ENCODE measurements at regions not wholly inside any gene's neighbourhood (a gene's known extent, or its start where the extent isn't known, plus 50 kb on each side); places are given as distances from the start of the nearest gene placed in this dataset.
"Not testable (repeated sequence)": the region's sequence is repeated elsewhere in the genome, so short reads cannot be mapped to it uniquely, and the experiment has no call there.

DNA sequence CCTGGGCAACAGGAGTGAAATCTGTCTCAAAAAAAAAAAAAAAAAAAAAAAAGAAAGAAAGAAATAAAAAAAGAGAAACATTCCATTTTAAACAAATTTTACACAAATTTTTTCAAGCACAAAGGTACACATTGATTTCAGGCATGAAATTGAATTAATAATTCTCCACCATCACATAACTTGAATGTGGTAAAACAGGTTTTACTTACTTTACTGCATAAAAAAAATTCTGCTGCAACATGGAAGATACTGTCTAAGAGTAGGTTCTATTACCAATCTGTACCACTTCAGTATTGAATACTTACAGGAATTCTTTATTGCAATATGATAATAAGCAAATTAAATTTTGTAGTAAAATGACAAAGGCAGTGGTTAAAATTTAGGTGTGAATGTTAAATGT is 271.6 kb upstream of the ARSJ start:
- DNase-seq: peak in 1 of 2 experiments; percentile 19

DNA sequence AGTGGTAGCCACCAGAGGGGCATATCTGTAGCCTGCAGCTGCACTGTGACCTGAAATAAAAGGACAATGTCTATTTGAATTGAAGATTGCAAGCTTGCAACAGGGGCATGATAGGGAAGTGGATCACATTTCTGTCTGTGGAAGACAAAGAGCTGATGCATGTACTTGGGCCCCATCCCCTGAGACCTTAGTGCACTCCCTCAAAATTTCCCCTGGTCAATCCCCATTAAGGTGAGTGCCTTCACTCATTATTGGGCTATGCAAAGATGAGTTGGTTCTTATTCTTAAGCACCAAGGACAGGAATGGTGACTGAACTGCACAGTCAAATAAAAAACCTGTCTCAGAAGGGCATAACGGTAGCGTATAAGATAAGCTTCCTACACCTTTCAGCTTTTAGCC is 273.1 kb upstream of the ARSJ start:
- no peak for DNase-seq

DNA sequence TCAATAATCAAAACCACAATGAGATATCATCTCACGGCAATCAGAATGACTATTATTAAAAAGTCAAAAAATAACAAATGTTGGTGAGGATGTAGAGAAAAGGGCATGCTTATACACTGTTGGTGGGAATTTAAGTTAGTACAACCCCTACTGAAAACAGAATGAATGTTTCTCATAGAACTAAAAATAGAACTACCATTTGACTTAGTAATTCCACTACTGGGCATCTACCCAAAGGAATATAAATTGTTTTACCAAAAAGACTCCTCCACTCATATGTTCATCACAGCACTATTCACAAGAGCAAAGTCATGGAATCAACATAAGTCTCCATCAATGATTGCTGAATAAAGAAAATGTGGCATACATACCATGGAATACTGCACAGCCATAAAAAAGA is 278.1 kb upstream of the ARSJ start:
- DNase-seq: no peak

DNA sequence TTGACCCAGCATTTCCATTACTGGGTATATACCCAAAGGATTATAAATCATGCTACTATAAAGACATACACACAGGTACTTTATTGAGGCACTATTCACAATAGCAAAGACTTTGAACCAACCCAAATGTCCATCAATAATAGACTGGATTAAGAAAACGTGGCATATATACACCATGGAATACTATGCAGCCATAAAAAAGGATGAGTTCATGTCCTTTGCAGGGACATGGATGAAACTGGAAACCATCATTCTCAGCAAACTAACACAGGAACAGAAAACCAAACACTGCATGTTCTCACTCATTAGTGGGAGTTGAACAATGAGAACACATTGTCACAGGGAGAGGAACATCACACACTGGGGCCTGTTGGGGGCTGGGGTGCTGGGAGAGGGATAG is 283.0 kb upstream of the ARSJ start:
- DNase-seq: not testable (repeated sequence)

DNA sequence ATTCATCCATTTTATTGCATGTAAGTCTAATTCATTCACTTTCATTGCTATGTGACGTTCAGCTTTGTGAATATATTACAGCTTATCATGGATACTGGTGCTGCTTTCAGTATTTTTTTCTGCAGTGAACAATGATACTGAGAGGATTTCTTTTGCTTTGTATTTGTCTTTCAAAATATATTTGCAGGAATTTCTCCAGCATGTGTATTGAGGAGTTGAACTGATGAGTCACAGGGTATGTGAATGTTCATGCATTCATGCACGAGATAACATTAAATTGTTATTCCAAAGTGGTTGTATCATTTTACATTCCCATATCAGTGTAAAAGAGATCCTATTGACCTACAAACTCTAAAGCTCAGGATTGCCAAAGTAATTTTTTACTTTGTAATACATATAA is 283.8 kb upstream of the ARSJ start:
- DNase-seq: no peak

DNA sequence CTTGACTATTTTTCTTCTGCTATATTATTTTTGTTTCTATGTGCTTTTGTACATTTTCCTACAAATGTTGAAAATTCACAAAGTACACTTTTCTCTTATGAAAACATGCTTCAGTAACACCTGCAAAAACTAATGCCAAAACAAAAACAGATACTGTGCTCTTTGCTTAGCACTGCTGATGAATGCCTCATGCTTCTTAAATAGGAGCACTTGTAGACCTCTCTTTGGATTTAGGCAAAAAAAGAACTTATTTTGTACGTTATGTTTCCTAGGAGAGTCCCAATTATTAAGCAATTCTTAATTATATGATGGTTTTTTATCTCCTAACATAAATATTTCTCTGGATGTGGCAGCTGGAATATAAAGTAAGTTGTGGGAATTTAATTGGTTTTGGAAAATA is 285.0 kb upstream of the ARSJ start:
- no peak for DNase-seq

DNA sequence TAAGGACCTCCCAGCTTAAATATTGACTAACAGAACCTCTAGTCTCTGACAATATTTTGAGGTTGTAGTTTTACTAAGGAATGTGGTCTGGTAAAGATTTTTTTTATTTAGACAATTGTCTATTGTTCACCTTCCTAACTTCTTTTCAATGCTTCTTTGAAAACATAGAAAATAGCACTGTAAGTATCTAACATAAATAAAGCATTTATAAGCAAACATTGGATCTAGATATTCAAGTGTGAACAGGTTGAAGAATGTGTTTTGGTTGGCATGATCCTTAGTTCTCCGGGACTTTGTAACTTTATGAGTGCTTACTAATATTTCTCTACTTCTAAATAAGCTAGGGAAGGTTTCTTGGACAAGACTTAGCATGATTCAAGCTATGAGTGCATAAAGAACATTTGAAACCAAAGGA is 285.4 kb upstream of the ARSJ start:
- DNase-seq: no peak

DNA sequence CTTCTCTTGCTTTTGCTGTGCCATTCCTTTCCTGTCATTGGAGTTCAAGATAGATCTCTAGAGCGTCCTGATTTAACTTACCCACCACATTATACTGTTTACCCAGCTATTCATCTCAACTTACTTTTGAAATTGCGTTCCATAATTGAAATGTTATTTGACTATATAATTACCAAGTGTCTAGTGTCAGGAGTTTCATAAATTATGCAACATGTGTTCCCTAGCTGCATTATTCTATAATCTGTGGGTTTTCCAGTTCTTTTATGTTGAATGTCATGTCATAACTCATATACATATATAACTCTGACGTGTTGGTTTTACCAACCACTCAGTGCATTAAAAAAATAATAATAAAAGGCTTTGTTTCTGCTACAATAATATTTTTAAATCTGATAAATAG is 285.9 kb upstream of the ARSJ start:
- no peak for DNase-seq

DNA sequence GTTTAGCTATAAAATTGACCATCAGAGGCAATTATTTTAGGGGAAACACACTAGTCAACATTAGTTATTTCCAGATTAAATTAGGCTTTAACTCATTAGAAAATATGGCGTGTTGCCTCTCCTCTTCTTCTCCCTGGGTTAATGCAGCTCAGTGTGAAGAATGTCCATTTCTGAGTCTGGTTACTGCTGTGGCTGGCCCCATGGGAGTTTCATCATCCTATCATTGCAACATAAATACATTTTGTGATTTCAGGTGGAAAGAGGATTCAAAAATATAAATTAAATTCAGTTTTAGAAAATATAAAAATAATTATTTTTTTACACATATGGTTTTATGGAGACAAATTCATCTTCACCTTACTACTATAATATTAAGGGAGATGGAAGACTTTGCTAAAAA is 288.5 kb upstream of the ARSJ start:
- DNase-seq: no peak

DNA sequence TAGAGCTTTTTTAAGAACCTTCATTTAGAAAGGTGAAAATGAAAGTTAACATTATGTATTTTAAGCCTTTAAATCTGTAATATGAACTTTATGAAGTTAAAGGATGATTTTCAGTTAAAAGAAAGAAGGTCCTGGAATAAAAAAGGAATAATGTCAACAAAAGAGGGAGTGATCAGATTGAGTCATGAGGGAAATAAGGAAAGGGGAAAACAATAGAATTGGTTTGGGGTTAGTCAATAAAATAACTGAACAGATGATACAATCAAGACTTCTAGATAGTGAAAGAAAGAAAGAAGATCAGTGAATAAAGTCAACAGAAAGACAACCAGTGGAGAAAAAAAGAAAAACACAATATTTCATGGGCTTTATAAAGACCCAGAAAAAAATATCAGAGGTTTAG is 291.6 kb upstream of the ARSJ start:
- no peak for DNase-seq

DNA sequence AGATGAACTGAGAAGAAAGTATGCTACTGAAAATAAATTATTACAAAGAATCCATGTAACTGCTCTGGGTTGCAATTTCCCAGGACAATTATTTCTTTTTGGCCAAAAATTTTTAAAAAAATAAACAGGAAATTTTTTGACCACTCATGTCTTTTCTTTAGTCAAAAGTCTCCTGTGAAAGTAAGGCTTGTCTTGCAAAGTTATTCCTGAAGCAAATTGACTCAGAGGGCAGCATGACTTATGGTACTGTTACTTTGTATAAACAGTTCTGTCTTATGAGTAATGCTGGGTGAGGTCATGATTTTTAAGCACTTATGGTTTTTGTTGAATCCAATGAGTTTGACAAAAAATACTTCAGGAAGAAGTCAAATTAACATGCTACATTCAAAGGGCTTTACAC is 292.8 kb upstream of the ARSJ start:
- no peak for DNase-seq

DNA sequence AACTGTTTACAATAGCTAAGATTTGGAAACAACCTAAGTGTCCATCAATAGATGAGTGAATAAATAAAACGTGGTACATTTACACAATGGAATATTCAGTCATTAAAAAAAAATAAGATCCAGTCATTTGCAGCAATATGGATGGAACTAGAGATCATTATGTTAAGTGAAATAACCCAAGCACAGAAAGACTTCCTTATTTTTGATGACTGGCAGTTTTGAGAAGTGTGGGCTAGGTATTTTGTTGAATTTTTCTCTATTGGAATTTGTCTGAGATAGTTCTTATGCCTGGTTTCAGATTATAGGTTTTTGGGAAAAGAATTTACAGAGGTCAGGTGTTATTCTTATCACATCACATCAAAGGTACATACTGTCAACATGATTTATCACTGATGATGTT is 293.8 kb upstream of the ARSJ start:
- no peak for DNase-seq

DNA sequence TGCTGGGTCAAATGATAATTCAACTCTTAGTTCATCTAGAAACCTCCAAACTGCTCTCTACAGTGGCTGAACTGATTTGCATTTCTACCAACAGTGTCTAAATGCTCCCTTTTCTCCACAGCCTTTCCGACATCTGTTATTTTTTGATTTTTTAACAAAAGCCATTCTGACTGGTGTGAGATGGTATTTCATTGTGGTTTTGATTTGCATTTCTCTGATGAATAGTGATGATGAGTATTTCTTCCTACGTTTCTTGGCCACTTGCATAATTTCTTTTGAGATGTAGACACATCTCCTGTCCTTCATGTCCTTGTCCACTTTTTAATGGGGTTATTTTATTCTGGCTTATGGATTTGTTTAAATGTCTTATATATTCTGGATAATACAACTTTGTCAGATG is 298.2 kb upstream of the ARSJ start:
- DNase-seq: no peak

DNA sequence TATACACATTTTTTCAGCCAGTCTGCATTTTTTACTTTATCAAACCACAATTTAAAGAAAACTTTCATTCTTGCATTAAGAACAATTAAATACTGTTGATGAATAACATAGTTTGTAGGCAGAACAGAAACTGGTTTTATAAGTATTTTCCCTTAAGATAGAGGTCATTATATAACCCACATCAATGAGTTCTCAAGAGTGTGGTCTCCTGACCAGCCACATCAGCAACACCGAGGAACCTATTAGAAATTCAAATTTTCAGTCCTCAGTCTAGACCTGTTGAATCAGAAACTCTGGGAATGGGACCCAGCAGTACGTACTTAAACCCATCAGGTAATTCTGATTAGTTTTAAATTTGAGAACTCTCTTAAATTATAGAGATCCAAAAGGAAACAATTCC is 299.6 kb upstream of the ARSJ start:
- DNase-seq: no peak

DNA sequence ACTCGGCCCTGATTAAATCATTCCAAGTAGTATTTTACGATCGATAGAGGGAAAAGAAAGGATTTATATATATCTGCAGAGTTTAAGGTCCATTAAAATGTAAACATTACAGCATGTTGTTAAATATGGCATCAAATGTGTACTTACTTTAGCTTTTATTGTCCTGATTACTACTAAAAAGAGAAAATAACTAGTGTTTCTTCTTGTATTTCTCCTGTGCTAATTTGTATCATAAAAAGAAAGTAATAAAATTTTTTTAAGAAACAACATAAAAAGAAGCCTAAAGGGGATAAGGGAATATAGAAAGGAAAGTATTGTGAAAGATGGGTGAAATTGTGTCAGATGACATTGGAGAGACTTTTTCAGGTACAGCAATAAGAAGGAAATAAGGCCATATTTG is 300.3 kb upstream of the ARSJ start:
- no peak for DNase-seq

DNA sequence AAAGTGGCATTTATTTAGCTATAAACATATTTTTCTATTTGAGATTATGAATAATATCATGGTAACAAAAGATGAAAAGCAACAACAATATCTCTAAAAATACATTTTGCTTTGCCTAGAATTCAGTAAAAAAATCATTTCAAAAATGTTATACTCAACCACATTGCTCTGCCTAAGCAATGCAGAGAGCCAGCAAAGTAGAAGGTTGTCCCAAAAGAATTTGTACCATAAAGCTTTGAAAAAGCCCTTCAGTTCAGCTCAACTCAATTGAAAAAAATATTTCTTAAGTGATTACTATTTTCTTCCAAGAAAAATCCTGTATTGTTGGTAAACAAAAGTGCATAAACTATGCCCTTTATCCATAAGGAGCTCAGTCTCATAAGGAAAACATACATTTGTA is 301.2 kb upstream of the ARSJ start:
- DNase-seq: no peak

DNA sequence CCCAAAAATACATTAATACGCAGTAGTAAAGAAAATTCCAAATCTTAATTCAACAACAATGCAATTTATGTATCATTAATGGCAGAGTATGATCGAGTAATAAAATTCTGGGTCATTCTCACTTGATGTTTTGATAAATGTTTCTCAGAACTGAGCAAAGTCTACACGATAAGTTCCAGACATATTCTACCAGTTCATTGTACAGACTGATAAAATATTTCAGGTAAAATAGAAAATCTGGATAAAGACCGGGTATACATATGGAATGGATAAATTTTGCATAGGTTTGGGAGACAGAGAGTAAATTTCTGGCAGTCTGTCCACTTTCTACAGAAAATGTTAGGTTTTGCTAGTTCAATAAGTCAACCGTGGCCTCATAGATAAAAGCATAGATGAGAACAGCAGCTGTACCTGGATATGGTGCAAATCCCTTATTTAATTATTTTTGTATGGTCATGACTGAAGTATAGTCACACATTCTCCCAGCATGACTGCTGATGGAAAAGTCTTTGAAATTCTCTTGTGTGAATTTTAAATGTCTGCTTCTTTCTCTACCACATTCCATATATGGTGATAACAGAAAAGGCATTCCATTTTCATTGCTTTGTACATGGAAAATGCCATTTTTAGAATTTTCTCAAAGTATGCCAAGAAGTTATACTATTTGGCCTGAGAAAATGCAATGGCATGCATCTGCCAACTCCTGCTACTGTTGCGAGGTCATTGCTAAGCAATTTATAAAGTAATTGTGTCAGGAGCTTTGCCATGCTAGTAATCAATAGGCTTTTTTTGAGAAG is 301.9 kb upstream of the ARSJ start:
- no peak for DNase-seq

DNA sequence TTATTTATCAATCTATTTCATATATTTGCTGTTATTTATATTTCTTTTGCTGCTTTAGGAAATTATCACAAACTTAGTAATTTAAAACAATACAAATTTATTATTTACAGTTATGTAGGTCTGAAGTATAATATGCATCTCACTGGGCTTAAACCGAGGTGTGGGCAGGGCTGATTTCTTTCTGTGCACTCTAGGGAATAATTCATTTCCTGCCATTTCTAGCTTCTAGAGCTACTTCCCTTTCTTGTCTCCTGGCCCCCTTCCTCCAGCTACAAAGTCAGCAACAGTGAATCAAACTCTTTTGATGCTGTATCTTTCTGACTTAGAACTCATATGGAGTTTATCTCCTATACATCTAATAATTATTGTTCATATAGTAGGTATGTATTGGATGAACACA is 303.5 kb upstream of the ARSJ start:
- DNase-seq: no peak

DNA sequence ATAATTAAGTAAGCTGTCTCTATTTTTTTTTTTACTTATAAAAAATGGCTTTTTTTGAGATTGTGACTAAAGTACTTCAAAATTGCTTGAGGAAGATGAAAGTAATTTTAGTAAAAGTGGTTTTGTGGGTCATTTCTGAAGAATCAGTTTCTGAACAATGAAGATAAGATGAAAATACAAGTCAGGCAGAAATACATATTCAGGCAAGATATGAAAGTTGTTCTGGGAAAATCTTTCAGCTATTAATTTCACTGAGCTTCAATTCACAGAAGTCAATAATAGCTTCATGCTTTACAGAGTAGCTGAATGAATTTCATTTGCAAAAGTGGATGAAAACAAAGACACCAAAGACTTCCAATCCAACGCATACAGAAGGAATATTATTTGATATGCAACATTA is 305.2 kb upstream of the ARSJ start:
- no peak for DNase-seq

DNA sequence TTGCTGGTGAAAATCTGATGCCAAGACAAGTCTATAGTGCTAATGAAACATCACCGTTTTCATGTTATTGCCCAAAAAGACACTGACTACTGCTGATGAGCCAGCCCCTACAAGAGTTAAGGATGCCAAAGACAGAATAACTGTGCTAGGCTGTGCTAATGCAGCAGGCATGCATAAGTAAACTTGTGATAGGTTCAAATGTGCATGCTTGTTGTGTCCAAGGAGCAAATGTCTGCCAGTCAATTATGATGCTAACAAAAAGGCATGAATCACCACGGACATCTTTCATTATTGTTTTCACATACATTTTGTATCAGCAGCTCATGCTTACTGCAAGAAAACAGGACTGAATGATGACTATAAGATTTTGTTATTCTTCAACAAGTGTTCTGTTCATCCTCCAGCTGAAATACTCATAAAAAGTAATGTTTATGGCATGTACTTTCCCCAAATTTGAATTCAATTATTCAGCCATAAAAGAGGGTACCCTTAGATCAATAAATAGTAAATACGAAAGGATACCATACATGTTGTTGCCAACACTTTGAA is 306.9 kb upstream of the ARSJ start:
- no peak for DNase-seq

DNA sequence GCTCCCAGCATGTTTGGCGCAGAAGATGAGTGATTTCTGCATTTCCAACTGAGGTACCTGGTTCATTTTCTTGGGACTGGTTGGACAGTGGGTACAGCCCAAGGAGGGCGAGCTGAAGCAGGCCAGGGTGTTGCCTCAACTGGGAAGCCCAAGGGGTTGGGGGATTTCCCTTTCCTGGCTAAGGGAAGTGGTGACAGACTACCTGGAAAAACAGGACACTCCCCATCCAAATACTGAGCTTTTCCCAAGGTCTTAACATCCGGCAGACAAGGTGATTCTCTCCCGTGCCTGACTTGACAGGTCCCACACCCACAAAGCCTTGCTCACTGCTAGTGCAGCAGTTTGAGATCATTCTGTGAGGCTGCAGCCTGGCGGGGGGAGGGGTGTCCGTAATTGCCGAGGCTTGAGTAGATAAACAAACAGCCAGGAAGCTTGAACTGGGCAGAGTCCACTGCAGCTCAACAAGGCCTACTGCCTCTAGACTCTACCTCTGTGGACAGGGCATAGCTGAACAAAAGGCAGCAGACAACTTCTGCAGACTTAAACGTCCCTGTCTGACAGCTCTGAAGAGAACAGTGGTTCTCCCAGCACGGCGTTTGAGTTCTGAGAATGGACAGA is 307.7 kb upstream of the ARSJ start:
- peak in 1 of 2 experiments; percentile 18 for DNase-seq

DNA sequence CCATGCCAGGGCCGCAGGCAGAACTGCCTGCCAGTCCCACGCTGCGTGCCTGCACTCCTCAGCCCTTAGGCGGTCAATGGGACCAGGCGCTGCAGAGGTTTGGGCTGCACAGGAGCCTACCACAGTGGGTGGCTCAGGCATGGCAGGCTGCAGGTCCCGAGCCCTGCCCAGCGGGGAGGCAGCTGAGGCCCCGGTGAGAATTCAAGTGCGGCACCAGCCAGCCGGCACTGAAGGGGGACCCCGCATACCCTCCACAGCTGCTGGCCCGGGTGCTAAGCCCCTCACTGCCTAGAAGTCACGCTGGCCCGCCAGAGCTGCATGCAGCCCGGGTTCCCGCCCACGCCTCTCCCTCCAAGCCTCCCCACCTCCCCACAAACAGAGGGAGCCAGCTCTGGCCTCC is 302.5 kb upstream of the UGT8 start:
- no peak for DNase-seq

DNA sequence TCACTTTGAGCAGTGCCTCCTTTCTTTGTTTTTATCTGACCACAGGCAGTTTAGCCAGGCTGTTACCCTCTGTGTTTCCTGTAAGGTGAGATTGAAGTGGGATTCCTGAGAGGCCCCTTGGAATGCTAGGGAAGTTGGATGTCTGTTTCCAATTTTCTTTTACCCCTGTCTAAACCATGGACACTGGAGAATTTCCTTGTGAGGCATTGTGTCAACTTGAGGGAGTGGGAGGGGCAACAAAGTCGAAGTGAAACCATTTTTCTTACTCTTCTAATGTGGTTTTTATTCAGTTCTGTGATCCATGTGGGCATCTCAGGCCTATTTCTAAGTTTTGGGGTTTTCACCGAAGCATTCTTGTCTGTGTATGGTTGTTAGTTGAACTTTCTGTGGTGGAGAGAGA is 296.1 kb upstream of the UGT8 start:
- DNase-seq: no peak

DNA sequence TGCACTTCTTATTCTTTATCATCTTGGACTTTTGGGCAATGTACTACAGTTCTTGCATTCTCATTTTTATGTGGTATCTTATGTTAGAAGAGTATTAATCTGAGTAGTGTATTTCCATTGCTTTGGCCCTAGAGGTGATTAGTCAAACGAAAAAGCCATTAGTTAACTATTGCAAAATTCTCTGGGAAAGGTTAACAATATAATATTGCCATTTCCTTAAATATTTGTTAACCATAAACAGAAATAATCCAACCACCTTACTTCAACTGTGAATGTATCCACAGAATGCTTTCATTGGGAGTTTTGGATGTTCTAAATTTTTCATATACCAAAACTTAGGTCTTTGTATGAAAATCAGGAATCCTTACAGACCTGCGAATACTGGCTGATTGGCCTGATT is 294.6 kb upstream of the UGT8 start:
- no peak for DNase-seq

DNA sequence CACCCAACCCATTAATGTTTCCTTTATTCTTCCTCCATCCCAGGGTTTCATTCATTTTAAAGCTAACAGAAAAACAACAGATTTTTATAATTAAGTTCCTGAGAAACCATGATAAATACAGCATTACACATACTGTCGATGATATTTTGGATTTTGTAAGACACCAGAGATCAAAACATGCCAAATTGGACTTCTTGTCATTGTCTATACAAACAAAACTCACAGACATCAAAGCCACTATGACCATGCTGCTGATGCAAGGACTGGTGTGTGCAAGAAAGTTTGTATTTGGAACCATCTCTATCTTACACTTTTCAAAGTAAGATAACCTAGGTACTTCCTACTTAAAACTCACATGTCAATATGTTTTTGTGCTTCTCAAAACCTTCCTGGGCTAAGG is 294.0 kb upstream of the UGT8 start:
- DNase-seq: no peak

Measured in NCI-H526 (cell line).